Sigmoid colon (tissue), 6 donors: ENCODE measurements at regions not wholly inside any gene's neighbourhood (a gene's known extent, or its start where the extent isn't known, plus 50 kb on each side); places are given as distances from the start of the nearest gene placed in this dataset.

Experiments used
- DNase-seq: peaks from one replicate; pipeline ENCODE4 v3.0.0-alpha.2; 2019
- H3K27ac ChIP-seq, 4 donors: fragments of 200-600 bp; sonication (generic); one replicate each; pipeline ENCODE4 v1.5.1; 2016 to 2019; ENCODE audit warnings: mild to moderate bottlenecking in 1 of 4
- H3K27me3 ChIP-seq, 3 donors: fragments of 200-600 bp; sonication (generic); one replicate each; pipeline ENCODE4 v1.5.1; 2019; ENCODE audit warnings: mild to moderate bottlenecking in 1 of 3
- H3K36me3 ChIP-seq, 4 donors: fragments of 200-600 bp; sonication (generic); one replicate each; pipeline ENCODE4 v1.5.1; 2016 to 2019
- H3K4me1 ChIP-seq, 4 donors: fragments of 200-600 bp; sonication (generic); one replicate each; pipeline ENCODE4 v1.5.1; 2017 to 2019
- H3K4me3 ChIP-seq, 4 donors: fragments of 200-600 bp; sonication (generic); one replicate each; pipeline ENCODE4 v1.5.1; 2017 to 2019; ENCODE audit warnings: mild to moderate bottlenecking in 2 of 4, moderate library complexity in 1 of 4
- H3K9me3 ChIP-seq, 4 donors: fragments of 200-600 bp in 3 of 4; sonication (generic) in 3 of 4; one replicate each; pipeline versions ENCODE4 v1.5.1 to v1.6.1; 2013 to 2019
- EP300 ChIP-seq, 4 donors: sonication (generic); formaldehyde crosslinking; IDR thresholded peaks; one replicate each; pipeline ENCODE4 v1.6.1; 2017; ENCODE audit warnings: antibody characterized with exemption in 4 of 4
- POLR2A ChIP-seq, 2 donors: fragments of 450-650 bp; IDR thresholded peaks; one replicate each; pipeline ENCODE4 v1.6.1; 2016; ENCODE audit warnings: antibody characterized with exemption in 2 of 2, mild to moderate bottlenecking in 2 of 2, moderate library complexity in 2 of 2
- POLR2AphosphoS5 ChIP-seq, 4 donors: sonication (generic); formaldehyde crosslinking; IDR thresholded peaks; one replicate each; pipeline ENCODE4 v1.6.1; 2017; ENCODE audit warnings: antibody characterized with exemption in 4 of 4
- WGBS, 2 donors: extraction: QIAGEN DNeasy Blood & Tissue Kit; methylation state at CpG; one replicate each; pipeline ENCODE4 v1.1.7; 2013; 5-methylcytosine and 5-hydroxymethylcytosine counted together
- intact Hi-C: fragments of 100-400 bp; cut with DNase I; formaldehyde crosslinking; loops from one replicate; pipeline ENCODE4 v1.15.1; 2023
- TF ChIP-seq, protein P1 (sequence below), 4 experiments: fragments of 450-650 bp in 3 of 4; fragments of 200-600 bp in 1 of 4; IDR thresholded peaks; one replicate each; pipeline ENCODE4 v1.5.1; 2016 to 2019; ENCODE audit warnings: antibody characterized with exemption in 4 of 4, mild to moderate bottlenecking in 3 of 4, moderate library complexity in 2 of 4
- donor health status: healthy with polysubstance abuse.
- donor health status: healthy.

DNA sequence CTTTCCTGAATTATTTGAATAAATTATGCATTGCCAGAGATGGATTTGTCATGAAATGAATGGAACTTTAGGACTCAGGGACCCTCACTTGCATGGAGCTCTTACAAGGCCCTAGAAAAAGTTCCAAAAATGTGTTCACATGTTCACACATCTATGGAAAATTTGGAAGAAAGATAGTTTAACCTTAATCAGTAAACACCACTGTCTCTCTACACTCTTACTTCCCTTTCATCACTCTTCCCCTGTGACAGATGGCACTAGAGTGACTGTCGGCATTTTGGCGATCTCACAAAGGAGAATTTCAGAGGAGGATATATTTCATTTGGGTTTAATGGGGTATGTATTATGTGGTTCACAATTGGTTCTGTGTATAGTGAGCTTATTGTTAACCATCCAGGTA, 600.8 kb downstream of the IGSF11 start:
- Histone ChIP-seq H3K4me3 (no peak overlapping the region), H3K4me1 (no peaks in the 10 kb centered on the region), H3K36me3 (no peaks in the 10 kb centered on the region), H3K27me3 (no peaks in the 10 kb centered on the region), H3K27ac (no peak overlapping the region), H3K9me3 (no peaks in the 10 kb centered on the region)
- no peak for DNase-seq
- 82 to 89% methylated on average over 2 of the region's 2 CpGs for WGBS, 2 donors
- no peak for TF ChIP-seq POLR2AphosphoS5 (IDR thresholded peaks at IDR 0.05)
- no peak for TF ChIP-seq POLR2A (IDR thresholded peaks at IDR 0.05)
- TF ChIP-seq EP300 (IDR thresholded peaks at IDR 0.05), result no peak
- TF ChIP-seq, protein P1, sequence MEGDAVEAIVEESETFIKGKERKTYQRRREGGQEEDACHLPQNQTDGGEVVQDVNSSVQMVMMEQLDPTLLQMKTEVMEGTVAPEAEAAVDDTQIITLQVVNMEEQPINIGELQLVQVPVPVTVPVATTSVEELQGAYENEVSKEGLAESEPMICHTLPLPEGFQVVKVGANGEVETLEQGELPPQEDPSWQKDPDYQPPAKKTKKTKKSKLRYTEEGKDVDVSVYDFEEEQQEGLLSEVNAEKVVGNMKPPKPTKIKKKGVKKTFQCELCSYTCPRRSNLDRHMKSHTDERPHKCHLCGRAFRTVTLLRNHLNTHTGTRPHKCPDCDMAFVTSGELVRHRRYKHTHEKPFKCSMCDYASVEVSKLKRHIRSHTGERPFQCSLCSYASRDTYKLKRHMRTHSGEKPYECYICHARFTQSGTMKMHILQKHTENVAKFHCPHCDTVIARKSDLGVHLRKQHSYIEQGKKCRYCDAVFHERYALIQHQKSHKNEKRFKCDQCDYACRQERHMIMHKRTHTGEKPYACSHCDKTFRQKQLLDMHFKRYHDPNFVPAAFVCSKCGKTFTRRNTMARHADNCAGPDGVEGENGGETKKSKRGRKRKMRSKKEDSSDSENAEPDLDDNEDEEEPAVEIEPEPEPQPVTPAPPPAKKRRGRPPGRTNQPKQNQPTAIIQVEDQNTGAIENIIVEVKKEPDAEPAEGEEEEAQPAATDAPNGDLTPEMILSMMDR (IDR thresholded peaks at IDR 0.05), result no peak
- intact Hi-C loops, result no loop called here

DNA sequence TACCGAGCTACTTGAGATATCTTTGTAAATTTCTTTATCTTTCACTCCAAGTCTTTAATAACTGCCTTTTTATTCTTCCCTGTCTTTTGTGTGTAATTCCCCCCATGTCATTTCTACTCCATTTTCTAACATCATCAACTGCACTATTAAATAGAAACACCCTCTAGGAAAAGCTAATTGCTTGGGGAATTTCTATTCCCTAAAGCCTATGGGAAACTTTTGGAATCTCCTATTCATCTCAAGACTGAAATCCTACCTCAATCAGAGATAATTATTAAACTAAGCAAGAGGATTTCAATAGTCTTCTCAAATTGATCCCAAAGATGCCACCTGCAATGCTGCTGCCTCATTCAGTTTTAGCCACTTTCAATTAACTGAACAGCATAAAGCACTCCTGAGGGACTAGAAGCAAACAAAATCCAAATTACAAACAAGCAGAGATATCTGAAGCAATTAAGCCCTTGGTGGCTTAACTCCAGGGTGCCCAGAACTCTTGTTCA, 598.7 kb downstream of the IGSF11 start:
- whole genome bisulfite sequencing, 2 donors, result 70 to 71% methylated on average over 1 of the region's 1 CpG
- Histone ChIP-seq H3K4me3 (no peak overlapping the region), H3K36me3 (no peaks in the 10 kb centered on the region), H3K9me3 (no peaks in the 10 kb centered on the region), H3K4me1 (no peaks in the 10 kb centered on the region), H3K27ac (no peak overlapping the region), H3K27me3 (no peaks in the 10 kb centered on the region)
- no peak for TF ChIP-seq POLR2A (IDR thresholded peaks at IDR 0.05)
- TF ChIP-seq POLR2AphosphoS5 (IDR thresholded peaks at IDR 0.05), result no peak
- intact Hi-C loops, result no loop called here
- DNase-seq, result no peak

DNA sequence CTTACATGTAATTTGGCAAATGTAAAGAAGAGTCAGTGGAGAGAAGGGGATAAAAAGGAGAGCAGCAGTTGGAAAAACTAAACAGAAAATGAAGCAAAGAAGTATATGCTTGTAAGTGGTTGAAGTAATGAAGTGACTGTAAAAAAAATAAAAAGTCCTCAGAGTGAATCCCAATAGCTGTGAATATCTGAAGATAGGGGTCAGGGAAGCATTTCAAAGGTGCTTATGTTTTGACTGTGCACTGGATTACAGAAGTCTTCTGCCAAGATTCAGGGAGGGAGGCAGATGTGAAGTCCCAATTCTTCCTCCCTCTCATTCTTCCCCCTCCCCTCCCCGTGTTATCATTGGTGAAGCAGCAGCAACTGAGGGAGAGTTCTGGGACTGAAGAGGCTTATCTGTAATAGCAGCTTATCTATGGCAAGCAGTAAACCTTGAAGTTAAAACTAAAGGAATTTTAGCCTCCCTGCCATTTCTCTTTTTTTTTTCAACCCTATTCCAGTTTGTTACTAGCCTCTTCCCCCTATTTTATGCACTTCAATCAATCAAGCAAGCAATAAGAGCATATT, 597.9 kb downstream of the IGSF11 start:
- intact Hi-C loops, result no loop called here
- DNase-seq, result no peak
- no peaks in the 10 kb centered on the region for H3K4me1 ChIP-seq
- no peak overlapping the region for H3K27ac ChIP-seq
- no peak overlapping the region for H3K4me3 ChIP-seq
- 0 to 21% methylated on average over 1 of the region's 1 CpG for WGBS, 2 donors
- TF ChIP-seq POLR2A (IDR thresholded peaks at IDR 0.05) (no peak), POLR2AphosphoS5 (IDR thresholded peaks at IDR 0.05) (no peak), EP300 (IDR thresholded peaks at IDR 0.05) (no peak)
- TF ChIP-seq, protein P1 (IDR thresholded peaks at IDR 0.05), result no peak
- no peaks in the 10 kb centered on the region for H3K27me3 ChIP-seq
- no peaks in the 10 kb centered on the region for H3K36me3 ChIP-seq
- no peaks in the 10 kb centered on the region for H3K9me3 ChIP-seq

DNA sequence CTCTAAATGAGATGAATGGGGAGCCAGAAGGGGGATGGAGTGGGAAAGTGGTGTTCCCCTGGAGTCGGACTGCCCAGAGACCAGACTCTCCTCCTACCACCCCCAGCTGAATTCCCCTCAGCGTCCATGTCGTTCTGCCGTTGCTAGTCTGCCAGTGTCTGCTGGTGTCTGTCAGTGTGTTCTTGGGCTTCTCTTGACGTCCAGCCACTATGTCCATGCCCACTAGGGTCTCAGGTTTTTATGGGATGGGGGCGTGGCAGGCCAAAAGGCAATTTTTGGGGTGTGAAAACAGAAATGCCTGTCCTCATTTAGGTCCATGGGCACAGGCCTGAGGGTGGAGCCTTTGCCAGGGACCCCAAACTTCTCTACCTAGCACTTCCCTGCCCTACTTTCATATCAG, 589.6 kb downstream of the IGSF11 start:
- H3K4me3 ChIP-seq, result no peak overlapping the region

DNA sequence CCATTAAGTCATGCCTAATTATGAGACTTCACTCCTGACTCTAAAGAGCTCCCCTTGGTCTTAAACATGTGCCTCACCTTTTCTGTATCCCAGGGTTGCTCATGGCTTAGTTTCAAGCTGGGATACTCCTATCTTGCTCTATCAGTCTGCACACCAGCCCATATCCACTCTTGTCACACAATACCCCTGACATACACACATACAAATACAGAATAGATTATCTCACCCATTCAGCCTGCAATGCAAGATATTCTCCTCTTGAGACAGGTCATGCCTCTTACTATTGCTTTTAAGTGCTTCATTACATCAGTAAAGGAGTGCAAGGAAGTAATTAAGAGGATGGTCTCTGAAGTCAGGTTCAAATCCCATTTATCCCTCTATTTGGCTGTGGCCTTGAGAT, 587.3 kb downstream of the IGSF11 start:
- intact Hi-C loops, result no loop called here
- no peaks in the 10 kb centered on the region for H3K27me3 ChIP-seq
- TF ChIP-seq, protein P1 (IDR thresholded peaks at IDR 0.05), result no peak
- no peak for TF ChIP-seq POLR2AphosphoS5 (IDR thresholded peaks at IDR 0.05)
- no peak for TF ChIP-seq POLR2A (IDR thresholded peaks at IDR 0.05)
- TF ChIP-seq EP300 (IDR thresholded peaks at IDR 0.05), result no peak

More for the DNA sequence above, 589.6 kb downstream of the IGSF11 start:
- no peak for DNase-seq
- H3K27me3 ChIP-seq, result no peaks in the 10 kb centered on the region
- H3K27ac ChIP-seq, result no peak overlapping the region
- no peak for TF ChIP-seq POLR2A (IDR thresholded peaks at IDR 0.05)
- TF ChIP-seq, protein P1 (IDR thresholded peaks at IDR 0.05), result no peak
- TF ChIP-seq POLR2AphosphoS5 (IDR thresholded peaks at IDR 0.05), result no peak
- 81 to 88% methylated on average over 6 of the region's 6 CpGs for WGBS, 2 donors
- no peaks in the 10 kb centered on the region for H3K9me3 ChIP-seq
- no peaks in the 10 kb centered on the region for H3K36me3 ChIP-seq
- no peaks in the 10 kb centered on the region for H3K4me1 ChIP-seq
- intact Hi-C loops, result no loop called here

More for the DNA sequence above, 587.3 kb downstream of the IGSF11 start:
- no peaks in the 10 kb centered on the region for H3K36me3 ChIP-seq
- no peak for DNase-seq
- no peaks in the 10 kb centered on the region for H3K4me1 ChIP-seq
- peaks cover 0 to 3% (median 0%) of the 10 kb centered on the region in 4 donors for H3K9me3 ChIP-seq
- no peak overlapping the region for H3K27ac ChIP-seq
- H3K4me3 ChIP-seq, result no peak overlapping the region
